AG20443 (cell line): ENCODE measurements at regions not wholly inside any gene's neighbourhood (a gene's known extent, or its start where the extent isn't known, plus 50 kb on each side); places are given as distances from the start of the nearest gene placed in this dataset.

Experiments
- DNase-seq: peaks from one replicate; pipeline ENCODE4 v3.0.0; 2012; ENCODE audit warnings: low spot score, mixed read lengths

DNA sequence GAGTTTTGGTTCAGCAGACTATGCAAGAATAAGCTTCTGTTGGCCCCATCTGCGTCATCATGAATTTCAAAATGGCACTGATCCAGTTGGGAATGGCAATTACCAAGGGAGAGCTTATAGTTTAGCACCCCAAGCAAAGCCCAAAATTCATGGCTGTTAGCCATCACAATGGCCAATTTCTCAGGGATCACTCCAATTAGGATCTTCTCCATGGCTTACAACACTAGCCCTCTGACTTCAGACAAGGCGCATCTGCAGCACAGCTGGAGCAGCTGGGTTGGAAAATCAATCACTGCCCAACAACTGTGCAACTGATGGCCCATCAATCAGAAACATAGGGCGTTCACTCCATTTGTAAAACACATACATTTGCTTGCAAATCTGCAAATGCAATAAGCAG, 273.6 kb downstream of the SRBD1 start:
- DNase-seq = no peak

DNA sequence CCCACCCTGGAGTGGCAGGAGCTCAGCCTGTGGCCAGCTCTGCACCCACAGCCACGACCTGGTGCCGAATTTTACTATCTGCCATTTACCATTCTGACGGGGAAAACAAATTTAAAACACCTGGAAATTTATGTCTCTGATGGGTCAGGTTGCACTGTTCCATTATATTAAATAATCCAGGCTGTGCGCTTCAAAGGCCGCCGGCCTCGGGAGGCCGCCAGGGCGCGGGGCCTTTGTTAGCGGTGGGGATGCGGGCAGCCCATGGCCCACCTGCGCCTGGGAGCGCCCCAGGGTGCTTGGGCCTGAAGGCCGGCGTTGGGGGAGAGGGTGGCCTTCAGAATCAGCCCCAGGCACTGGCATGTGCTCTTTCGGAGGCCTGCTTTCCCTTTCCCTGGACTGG, 276.9 kb downstream of the SRBD1 start:
- DNase-seq = no peak

DNA sequence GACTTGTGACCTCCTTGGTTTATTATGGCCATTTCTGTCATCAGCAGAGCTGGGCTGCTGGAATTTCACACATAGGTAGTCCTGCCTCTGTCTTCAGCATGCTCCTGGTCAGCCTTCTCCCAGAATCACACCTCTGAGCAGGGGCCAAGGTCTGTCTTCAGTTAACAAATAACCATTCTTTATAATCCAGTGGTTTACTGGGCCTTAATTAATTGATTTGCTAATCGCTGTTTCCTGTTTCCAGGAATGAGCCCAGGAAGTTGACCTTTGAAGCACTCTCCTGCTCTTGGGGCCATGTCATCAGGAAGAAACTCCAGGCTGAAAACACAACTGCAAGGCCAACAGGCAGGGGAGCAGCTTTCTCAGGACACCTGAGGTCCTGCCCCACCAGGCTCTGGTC, 278.5 kb downstream of the SRBD1 start:
- no peak for DNase-seq

DNA sequence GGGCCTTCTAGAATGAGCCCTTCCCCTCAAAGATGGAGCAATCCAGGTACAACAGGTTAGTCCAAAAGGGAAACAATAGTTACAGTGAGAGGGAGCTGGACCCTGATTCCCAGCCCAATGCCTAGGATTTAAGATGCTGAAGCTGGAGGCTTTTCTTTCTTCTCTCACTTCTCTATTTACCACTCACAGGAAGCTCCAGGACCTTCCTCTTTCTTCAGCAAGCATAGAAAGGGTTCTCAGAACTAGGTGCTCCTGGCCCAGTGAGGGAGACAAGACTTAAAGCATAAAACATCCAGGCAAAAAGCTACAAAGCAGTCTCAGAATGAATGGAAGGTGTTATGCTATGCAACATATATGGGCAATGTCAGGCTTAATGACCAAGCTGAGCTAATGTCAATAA, 279.0 kb downstream of the SRBD1 start:
- DNase-seq = no peak

DNA sequence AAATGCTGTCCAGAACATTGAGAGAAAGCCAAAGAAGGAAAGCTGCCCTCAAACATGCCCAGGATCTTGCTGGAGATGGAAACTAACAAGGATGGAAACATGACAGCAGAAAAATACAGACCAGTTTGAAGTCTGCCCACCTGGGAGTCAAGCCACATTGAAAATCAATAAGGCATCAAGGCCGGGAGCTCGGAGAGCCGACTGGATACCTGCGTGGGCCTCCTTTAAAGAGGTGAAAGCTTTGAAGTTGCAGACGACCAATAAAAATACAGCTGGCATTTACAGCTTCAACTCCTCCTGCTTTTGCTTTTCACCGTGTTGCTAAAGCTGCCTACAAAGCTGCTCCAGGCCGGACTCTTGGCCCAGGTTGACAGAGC, 279.7 kb downstream of the SRBD1 start:
- no peak for DNase-seq

DNA sequence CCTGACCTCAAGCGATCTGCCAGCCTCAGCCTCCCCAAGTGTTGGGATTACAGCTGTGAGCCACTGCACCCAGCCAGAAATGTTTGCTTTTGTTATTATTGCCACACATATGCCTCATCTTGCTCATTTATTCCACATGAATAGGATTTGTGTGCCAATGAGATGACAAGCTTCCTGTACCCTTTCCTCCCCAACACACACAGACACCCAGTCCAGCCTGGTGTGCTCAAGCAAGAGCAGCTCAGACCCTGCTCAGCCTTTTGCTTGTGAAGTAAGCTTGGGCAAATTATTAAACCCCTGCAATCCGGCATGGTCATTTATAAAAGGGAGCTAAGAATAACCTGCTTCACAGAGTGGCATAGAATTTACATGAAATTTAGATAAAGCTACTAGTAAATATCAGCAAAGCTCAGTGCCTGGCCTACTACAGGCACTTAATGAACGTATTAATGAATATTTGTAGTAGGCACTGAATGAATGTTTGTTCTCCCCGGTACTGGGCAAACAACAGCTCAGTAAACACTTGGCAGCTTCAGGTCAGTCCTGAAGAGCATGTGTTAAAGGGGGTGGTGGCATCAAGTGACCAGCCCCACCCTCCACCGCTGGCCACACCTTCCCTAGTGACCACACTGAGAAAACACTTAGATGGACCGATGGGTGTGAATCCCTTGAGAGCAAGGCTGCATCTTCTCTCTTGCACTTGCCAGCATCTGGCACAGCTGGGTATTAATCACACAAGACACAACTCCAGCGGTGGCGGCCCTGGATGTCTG, 280.2 kb downstream of the SRBD1 start:
- peak; percentile 65 for DNase-seq

DNA sequence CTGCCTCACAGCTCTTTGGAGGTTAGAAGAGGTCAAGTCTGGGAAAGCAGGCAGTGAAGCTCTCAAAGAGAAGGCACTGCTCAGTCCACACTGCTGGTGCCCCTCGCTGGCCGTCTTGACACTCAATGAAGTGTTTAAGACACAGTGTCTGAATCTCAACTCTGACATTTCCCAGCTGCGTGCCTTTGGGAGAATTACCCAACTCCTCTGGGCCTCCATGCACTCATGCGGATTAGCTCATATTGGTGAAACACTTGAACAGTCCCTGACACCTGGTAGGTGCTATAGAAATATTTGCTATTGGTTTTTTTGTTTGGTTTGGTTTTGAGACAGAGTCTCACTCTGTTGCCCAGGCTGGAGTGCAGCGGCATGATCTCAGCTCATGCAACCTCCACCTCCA, 281.0 kb downstream of the SRBD1 start:
- no peak for DNase-seq

DNA sequence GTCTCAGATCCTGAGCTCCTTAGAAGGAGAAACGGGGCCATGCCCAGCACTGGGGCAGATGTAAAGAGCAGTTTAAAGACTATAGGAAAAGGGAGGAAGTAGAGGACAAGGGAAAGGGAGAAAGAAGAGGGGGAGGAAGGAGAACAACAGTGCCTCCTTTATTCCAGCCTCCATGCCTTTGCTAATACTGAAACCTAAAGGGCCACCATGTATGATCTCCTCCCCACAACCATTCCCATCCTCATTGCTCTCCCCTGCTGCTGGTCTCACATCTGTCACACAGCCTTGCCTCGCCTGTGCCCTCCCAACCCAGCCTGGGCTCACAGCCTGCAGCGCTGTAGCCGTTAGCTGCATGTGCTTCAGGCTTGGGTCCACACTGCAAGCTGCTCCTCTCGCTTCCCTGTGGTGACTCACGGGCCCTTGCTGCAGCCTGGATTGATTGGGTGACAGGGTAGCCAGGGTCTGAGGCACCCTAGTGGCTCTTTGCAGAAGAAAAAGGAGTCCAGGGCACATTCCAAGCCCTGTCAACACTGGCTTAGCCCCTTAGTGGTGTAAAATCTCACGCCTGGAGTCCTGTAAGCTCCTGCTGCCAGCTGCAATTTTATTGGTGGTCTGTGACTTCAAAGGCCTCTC, 281.9 kb downstream of the SRBD1 start:
- DNase-seq = peak; percentile 53

DNA sequence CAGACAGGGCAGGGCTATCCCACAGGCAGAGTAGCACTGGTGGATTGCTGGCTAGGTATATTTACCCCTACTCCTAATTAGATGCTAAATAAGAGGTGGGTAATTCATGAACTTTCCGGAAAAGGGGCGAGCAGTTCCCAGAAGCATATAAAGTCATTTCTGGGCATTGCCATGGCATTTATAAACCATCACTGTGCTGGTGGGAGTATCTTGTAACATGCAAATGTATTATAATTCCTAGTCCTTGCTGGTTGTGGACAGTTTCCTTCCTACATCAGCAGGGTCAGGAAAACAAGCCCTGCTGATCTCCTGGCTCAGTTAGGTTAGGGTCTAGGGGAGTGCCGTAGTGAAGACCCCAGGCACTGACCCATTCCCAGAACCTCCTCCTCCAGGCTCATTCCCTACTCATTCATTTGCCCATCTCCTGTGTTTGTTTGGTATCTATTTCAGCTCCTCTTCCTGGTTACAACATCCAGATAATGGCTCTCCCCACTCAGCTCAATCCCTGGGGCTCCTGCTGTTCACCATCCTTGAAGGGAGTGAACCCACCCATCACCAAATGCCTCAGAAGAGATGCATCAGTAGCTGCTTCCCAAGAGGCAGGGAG, 282.7 kb downstream of the SRBD1 start:
- no peak for DNase-seq

DNA sequence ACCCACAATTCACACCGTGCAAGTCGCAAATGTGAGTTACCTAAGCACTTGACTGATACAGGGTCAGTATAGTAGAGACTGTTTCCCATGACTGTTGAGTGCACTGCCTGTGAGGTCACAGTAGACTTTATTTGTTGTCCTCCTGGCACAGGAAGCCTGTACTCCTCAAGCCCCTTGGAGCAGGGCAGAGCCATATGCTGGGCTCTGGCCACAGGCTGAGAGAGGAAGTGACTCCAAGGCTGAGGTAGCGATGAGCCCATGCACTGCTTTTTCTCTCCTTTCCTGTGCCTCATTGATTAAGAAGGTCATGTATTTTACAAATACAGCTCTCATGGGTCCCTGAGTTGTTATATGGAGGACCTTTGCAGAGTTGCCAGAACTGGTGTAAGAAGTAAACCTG, 287.7 kb downstream of the SRBD1 start:
- no peak for DNase-seq

DNA sequence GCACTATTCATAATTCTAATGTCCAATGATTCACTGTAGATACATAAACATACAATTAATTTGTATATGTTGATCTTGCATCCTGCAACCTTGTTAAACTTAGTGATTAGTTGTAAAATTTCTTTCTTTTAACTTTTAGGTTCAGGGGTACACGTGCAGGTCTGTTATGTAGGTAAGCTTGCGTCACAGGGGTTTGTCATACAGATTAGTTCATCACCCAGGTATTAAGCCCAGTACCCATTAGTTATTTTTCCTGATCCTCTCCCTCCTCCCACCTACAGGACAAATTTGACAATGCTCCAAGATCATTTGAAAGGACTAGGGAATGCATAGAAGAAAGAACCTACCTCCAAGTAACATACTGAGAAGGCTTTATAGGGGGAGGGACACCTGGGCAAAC, 290.1 kb downstream of the SRBD1 start:
- no peak for DNase-seq

DNA sequence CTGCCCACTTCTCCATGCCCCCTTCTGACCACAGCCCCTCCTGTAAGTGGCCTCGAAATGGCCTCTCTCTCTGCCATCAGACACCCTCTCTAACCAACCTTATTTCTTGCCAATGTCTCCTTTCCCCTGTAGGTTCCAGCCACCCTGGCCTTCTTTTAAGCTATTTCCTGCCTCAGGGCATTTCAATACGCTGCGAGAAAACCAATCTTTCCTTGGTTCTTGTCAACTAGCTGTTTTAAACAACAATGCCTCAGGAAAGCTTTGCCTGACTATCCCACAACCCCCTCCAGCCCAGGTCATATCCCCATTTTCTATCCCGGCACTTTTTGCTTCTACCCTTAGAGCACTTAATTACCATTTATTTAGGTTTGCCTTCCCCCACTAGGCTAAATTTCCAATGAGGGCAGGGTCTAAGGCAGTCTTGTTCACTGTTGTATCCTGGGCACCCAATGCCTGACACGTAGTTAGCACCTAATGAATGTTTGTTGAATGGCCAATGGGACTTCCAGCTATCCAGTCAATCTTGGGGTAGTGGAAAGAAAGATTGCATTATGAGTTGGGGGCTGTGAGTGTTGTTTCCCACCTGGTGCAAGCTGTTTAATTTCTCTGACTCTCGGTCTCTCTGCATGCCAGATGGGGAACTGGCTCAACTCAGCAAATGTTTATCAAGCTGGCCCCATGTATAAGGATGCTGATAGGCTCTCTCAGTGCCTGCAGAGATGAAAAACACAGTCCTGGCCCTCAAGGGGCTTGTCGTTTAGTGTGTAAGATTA, 291.2 kb downstream of the SRBD1 start:
- DNase-seq = no peak

DNA sequence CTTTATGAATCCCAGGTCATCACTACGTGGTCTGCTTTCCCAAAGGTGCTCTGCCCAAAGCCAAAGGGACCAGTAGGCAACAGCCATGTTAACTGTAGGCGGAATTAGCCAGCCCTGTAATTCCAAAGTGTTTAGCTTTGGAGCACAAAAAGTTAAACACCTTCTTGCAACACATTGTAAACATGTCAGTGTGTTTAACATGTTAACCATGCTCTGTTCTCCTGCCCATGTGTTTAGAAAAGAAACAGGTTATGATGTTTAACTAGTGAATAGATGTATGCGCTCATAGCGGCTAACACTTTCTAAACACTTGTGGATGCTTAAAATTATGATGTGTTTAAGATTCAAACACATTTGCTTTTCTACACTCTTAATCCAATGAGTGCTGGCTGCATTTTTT, 292.4 kb downstream of the SRBD1 start:
- no peak for DNase-seq

DNA sequence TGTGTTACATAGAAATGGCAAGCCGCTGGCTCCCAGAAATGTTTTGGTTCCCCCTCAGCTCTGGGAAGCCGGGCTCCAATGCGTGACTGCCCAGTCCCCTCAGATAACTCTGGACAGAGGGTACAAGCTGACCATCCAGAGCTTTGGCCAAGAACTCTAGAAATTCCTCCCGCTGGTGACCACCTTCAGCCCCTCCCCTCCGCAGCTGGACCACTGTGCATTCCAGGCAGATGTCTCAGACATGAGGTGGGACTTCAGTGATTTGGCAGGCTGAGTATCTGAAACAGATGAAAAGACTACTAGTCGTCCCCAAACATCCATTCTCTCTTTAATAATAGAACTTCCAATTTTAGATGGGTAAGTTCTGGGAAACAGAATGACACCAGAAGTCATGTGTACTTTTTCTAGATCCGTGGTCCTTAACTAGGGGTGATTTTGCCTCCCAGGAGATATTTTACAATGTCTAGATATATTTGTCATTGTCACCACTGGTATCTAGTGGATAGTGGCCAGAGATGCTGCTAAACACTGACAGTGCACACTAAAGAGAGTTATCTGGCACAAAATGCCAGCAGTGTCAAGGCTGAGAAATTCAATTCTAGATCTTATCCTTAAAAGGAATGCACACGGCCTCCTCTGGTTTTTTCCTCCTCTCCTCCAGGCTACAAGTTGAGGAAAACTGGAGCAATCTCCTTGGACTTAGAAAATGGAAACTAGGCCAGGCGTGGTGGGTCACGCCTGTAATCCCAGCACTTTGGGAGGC, 294.3 kb downstream of the SRBD1 start:
- no peak for DNase-seq

DNA sequence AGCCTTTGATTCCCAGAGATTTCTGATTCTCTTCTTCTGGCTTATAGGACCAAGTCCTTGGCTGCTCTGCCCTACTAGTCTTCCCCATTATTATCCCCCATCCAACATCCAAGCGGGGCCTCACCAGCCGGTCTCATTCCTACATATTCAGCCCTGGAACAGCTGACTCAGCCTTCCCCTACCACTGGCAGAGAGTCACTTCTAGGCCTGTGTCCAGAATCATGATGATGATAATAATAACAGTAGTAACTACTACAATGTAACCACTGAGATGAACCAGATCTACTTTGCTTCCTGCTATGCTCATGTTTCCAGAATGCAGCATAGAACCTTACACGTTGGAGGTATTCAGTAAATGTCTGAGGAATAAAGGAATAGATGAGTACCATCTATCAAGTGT, 295.2 kb downstream of the SRBD1 start:
- peak; percentile 83 for DNase-seq

DNA sequence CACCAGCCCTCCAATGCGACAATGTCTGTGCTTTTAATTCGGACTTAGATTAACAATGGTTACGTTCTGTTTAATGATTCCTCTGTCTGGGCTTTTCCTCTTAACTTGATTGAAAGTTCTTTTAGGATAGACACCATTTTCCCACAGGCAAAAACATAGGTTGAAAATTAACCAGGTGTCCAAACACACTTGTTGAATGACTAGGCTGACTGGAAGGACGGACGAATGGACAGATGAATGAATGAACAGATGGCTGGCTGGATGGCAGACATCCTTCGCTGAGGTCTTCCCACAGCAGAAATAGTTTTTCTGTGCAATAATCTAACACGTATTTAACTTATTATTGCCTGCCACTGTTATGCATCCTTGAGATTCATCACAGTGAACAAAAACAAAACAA, 298.8 kb downstream of the SRBD1 start:
- DNase-seq = no peak

DNA sequence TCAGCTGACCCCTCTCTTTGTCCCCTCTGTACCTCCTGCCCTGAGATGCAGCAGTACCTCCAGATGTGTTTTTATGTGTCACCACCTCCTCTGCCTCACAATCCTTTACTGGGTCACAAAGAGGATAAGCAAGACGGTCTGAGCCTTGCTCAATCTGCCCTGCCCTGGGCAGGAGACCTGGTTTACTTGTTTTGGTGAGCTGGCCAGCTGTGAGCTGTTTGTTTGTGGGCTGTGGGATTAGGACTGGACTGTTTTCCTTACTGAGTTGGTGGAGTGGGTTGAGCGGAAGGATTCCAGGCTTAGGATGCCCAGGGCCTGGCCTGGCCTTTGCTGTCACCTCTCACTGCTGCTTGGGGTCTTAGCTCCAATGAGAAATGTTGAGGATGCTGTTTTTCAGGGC, 299.5 kb downstream of the SRBD1 start:
- DNase-seq = no peak

DNA sequence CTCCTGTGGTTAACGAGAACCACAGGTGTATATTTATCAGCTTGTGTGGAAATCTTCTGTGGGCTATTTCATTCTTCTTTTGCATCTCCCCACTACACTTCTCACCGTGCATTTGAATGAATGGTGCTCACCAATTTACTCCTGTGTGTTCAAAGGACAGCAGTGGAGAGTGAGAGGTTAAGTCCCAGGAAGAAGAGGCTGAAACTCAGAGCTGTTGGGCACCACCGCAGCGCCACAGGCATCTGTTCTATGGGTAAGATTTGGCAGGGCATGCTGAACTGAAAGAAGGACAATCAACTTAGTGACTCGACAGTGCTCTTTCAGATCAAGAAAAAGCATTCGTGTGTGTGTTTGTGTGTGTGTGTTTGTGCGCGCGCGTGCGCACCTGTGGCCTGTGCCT, 297.9 kb upstream of the SIX2 start:
- no peak for DNase-seq

DNA sequence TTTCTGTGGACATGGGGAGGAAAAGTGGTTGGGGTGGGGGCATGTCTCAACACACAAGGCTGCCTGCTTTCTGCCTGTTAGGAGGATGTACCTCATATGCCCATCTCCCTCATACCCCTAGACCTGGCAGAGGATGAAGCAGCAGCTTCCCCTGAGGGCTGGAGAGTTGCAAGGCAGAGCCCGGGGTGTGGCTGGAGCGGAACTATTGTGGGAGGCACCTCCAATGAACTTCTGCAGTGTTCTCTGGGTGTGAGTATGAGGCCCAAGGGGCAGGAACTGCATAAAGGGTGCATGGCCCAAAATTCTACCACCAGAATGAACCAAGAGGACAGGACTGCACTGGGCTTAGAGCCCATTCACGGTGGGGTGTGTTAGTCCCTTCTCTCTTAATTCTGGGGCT, 296.3 kb upstream of the SIX2 start:
- DNase-seq = no peak

DNA sequence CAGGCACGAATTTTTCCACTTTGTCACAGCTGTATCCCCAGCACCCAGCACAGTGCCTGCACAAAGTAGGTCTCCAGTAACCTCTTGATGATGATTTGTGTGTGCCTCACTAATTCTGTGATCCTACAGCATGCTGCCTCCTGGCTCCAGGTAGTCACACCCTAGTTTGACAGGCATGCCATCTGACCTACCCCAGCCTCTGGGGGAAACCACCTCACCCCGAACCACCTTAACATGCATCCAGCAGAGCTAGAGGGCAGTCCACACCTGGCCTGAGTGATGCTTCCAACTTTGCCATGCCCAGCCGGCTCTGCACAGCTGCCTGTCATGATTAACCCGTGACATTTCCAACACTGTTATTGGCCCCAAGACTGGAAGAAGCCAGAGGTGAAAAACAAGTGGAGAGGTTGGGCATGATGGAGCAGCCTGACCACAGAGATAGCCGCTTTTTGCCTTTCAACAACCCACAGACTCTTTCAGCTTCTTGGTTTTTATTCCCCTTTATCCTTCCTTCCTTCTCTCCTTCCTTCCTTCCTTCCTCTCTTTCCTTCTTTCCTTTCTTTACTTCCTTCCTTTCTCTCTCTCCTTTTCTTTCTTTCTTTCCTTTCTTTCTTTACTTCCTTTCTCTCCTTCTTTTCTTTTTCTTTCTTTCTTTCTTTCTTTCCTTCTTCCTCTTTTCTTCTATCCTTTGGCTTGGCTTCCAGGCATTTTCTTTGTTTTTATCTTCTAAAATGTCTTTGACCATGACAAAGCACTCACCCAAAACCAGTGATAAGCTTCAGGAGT, 294.4 kb upstream of the SIX2 start:
- no peak for DNase-seq
